HepG2 (cell line): ENCODE measurements at regions not wholly inside any gene's neighbourhood (a gene's known extent, or its start where the extent isn't known, plus 50 kb on each side); places are given as distances from the start of the nearest gene placed in this dataset.

ENCODE experiments used
- ATAC-seq: fragments of 200-7000 bp; cut with Tn5 transposase; 3 replicates; pipeline ENCODE4 v1.9.1; 2020; ENCODE audit warnings: mild to moderate bottlenecking, moderate library complexity
- BruUV-seq: library from RNA; stranded (reverse); fragments of 400-500 nt; replicated peaks from 2 replicates; lab custom pipeline; 2021; lab: Mats Ljungman, UMichigan
- CTCF ChIA-PET: fragments of 300-600 bp; formaldehyde crosslinking; extraction: SDS; loops from one replicate; lab custom pipeline; 2021; ENCODE audit warnings: low total read pairs, inconsistent platforms, low intra/inter-chr PET ratio; lab: Yijun Ruan, JAX
- POLR2A ChIA-PET: fragments of 350-600 bp; sonication (Branson Sonifier 250); formaldehyde crosslinking; loops from one replicate; lab custom pipeline; 2020; ENCODE audit warnings: antibody characterized with exemption, inconsistent platforms; lab: Yijun Ruan, JAX
- DNase-seq: peaks from one replicate; pipeline ENCODE4 v3.0.0-alpha.2; 2015; ENCODE audit warnings: low spot score
- FAIRE-seq: peaks from 3 replicates; lab custom pipeline; 2011; peaks lifted over from hg19 to GRCh38; lab: Jason Lieb, UNC
- H2AFZ ChIP-seq: one replicate; pipeline ENCODE4 v1.6.1; 2011; ENCODE audit warnings: low read length, inconsistent platforms
- H3K27ac ChIP-seq: fragments of 300-600 bp; 3 replicates; pipeline ENCODE4 v1.8.0; 2011; ENCODE audit warnings: mixed run types, mild to moderate bottlenecking, mixed read lengths, low read length, inconsistent platforms; ENCODE audit not compliant: insufficient read depth; ENCODE audit errors: extremely low read length
- H3K27me3 ChIP-seq, 2 experiments: fragments of 200-600 bp in 1 of 2; 2 replicates in 1 of 2; 3 replicates in 1 of 2; pipeline versions ENCODE4 v1.6.0 to v1.8.0; 2011; ENCODE audit warnings: low read length in 2 of 2, mild to moderate bottlenecking in 2 of 2, moderate library complexity in 2 of 2, inconsistent platforms in 1 of 2; ENCODE audit not compliant: insufficient read depth in 2 of 2, control insufficient read depth in 1 of 2
- H3K36me3 ChIP-seq, 2 experiments: fragments of 200-600 bp in 1 of 2; replicated peaks in 1 of 2; 2 replicates in 1 of 2; 3 replicates in 1 of 2; pipeline versions ENCODE4 v1.5.1 to v1.8.0; 2011; ENCODE audit warnings: low read length in 2 of 2, inconsistent platforms in 1 of 2; ENCODE audit not compliant: insufficient read depth in 2 of 2, control insufficient read depth in 1 of 2
- H3K4me1 ChIP-seq: 2 replicates; pipeline ENCODE4 v1.5.1; 2012; ENCODE audit warnings: low read length, inconsistent platforms; ENCODE audit not compliant: insufficient read depth
- H3K4me2 ChIP-seq: 2 replicates; pipeline ENCODE4 v1.6.0; 2011; ENCODE audit warnings: low read depth, low read length, inconsistent platforms
- H3K4me3 ChIP-seq, 3 experiments: fragments of 200-600 bp in 1 of 3; sonication (generic), shearing (Covaris generic) in 1 of 3; replicated peaks in 1 of 3; 2 replicates each; pipeline ENCODE4 v1.5.1; 2011 to 2016; ENCODE audit warnings: low read length in 3 of 3, inconsistent platforms in 2 of 3, low read depth in 2 of 3, mild to moderate bottlenecking in 2 of 3, control low read depth in 1 of 3, mixed read lengths in 1 of 3; ENCODE audit not compliant: insufficient read depth in 1 of 3
- H3K79me2 ChIP-seq: one replicate; pipeline ENCODE4 v1.6.1; 2011; ENCODE audit warnings: low read length, inconsistent platforms; ENCODE audit not compliant: insufficient read depth
- H3K9ac ChIP-seq: 2 replicates; pipeline ENCODE4 v1.6.0; 2011; ENCODE audit warnings: mild to moderate bottlenecking, low read depth, low read length, inconsistent platforms; ENCODE audit not compliant: insufficient read depth
- H3K9me3 ChIP-seq: 2 replicates; pipeline ENCODE4 v1.5.1; 2012; ENCODE audit warnings: mild to moderate bottlenecking, low read length
- H4K20me1 ChIP-seq: 2 replicates; pipeline ENCODE4 v1.6.0; 2011; ENCODE audit warnings: inconsistent platforms, mild to moderate bottlenecking, low read length, moderate library complexity; ENCODE audit not compliant: insufficient read depth
- CEBPG ChIP-seq: IDR thresholded peaks from 2 replicates; pipeline ENCODE4 v1.6.1; 2016
- FOXM1 ChIP-seq: sonication (generic); formaldehyde crosslinking; IDR thresholded peaks from 2 replicates; pipeline ENCODE4 v1.5.0; 2020; ENCODE audit warnings: missing genetic modification reagents
- HIC2 ChIP-seq: sonication (generic); formaldehyde crosslinking; IDR thresholded peaks from 2 replicates; pipeline ENCODE4 v1.9.0; 2022; ENCODE audit warnings: low read depth, missing genetic modification reagents
- NCOA1 ChIP-seq: sonication (generic); formaldehyde crosslinking; IDR thresholded peaks from 2 replicates; pipeline ENCODE4 v1.9.0; 2021; ENCODE audit warnings: missing genetic modification reagents
- SP4 ChIP-seq: sonication (generic); formaldehyde crosslinking; IDR thresholded peaks from 2 replicates; pipeline ENCODE4 v1.8.1; 2023; ENCODE audit warnings: mild to moderate bottlenecking, missing genetic modification reagents
- TAF15 ChIP-seq: fragments of 200-400 bp; formaldehyde crosslinking; IDR thresholded peaks from one replicate; pipeline ENCODE4 v1.6.1; 2018; ENCODE audit warnings: mild to moderate bottlenecking, low read depth, low read length; ENCODE audit not compliant: poor library complexity, severe bottlenecking
- ZC3H4 ChIP-seq: sonication (generic); formaldehyde crosslinking; IDR thresholded peaks from 2 replicates; pipeline ENCODE4 v1.4.0; 2020; ENCODE audit warnings: missing genetic modification reagents, borderline replicate concordance
- ZNF367 ChIP-seq: sonication (generic); formaldehyde crosslinking; IDR thresholded peaks from 2 replicates; pipeline ENCODE4 v1.4.0; 2020; ENCODE audit warnings: missing genetic modification reagents, borderline replicate concordance
- ZNF878 ChIP-seq: sonication (generic); formaldehyde crosslinking; IDR thresholded peaks from 2 replicates; pipeline ENCODE4 v1.8.1; 2023; ENCODE audit warnings: mild to moderate bottlenecking, missing genetic modification reagents, moderate library complexity
- ZSCAN31 ChIP-seq: sonication (generic); formaldehyde crosslinking; IDR thresholded peaks from 2 replicates; pipeline ENCODE4 v1.5.0; 2020; ENCODE audit warnings: low read depth, mild to moderate bottlenecking, missing genetic modification reagents
- WGBS: methylation state at CpG from one replicate; pipeline ENCODE4 v1.1.6; 2017; ENCODE audit warnings: low lambda C conversion rate; 5-methylcytosine and 5-hydroxymethylcytosine counted together
- in situ Hi-C: cut with HindIII; loops from 2 replicates; pipeline ENCODE4 v1.10.0; 2017; ENCODE audit warnings: low pct_unique_long_range_greater_than_20kb; ENCODE audit not compliant: extremely low pct_ligation_motif_present
- intact Hi-C: fragments of 100-400 bp; cut with micrococcal nuclease; formaldehyde crosslinking; loops from one replicate; pipeline ENCODE4 v1.10.0; 2022; ENCODE audit not compliant: unreplicated experiment

GRCh38 chrX:127577884-127578283 lies 474.3 kb downstream of the ACTRT1 start:
- H3K36me3 ChIP-seq = no peaks in the 10 kb centered on the region
- no peak overlapping the region for H3K9ac ChIP-seq
- ATAC-seq (no peak), FAIRE-seq (no peak)
- no peaks in the 10 kb centered on the region for H3K4me1 ChIP-seq
- H3K4me2 ChIP-seq = no peak overlapping the region
- 10% methylated on average over 2 of the region's 6 CpGs for WGBS
- H3K79me2 ChIP-seq = no peaks in the 10 kb centered on the region
- POLR2A ChIA-PET = no interaction called here
- no peaks in the 10 kb centered on the region for H3K27me3 ChIP-seq
- H3K4me3 ChIP-seq = no peak overlapping the region
- intact Hi-C loops (no loop called here), in situ Hi-C loops (no loop called here)
- TF ChIP-seq ZC3H4 (CRISPR knock-in tag) (no peak), ZSCAN31 (no peak), ZNF367 (CRISPR knock-in tag) (no peak), NCOA1 (CRISPR knock-in tag) (no peak), ZNF878 (CRISPR knock-in tag) (no peak), CEBPG (CRISPR knock-in tag) (no peak), SP4 (CRISPR knock-in tag) (no peak), HIC2 (no peak), FOXM1 (no peak), TAF15 (no peak)
- TF ChIP-seq, all 625 proteins: peak for 0
- Histone ChIP-seq H3K9me3 (peaks cover 31% of the 10 kb centered on the region; the same call in 1 of the 2 replicates), H2AFZ (no peak overlapping the region), H4K20me1 (no peaks in the 10 kb centered on the region), H3K27ac (no peak overlapping the region)
- CTCF ChIA-PET = no interaction called here
- no TSS peak for BruUV-seq
- no peak for DNase-seq
